T-helper 2 cell treated with Interferon-gamma antibody and Interleukin-4, amounts not matched to agents 5 μg/mL and 100 μg/mL, for 36 hours (primary cell): ENCODE measurements at regions not wholly inside any gene's neighbourhood (a gene's known extent, or its start where the extent isn't known, plus 50 kb on each side); places are given as distances from the start of the nearest gene placed in this dataset.

ENCODE experiments used
- DNase-seq: peaks from one replicate; pipeline ENCODE4 v3.0.0; 2021; ENCODE audit warnings: low spot score
- H3K27ac Mint-ChIP-seq: one replicate; pipeline ENCODE4 v1.8.0; 2021; ENCODE audit warnings: mild to moderate bottlenecking, mixed read lengths
- H3K27me3 Mint-ChIP-seq: one replicate; pipeline ENCODE4 v1.8.0; 2021; ENCODE audit warnings: low read depth, mixed read lengths
- H3K36me3 Mint-ChIP-seq: one replicate; pipeline ENCODE4 v1.8.0; 2021; ENCODE audit warnings: low read depth, mixed read lengths
- H3K4me1 Mint-ChIP-seq: one replicate; pipeline ENCODE4 v1.8.0; 2021; ENCODE audit warnings: low read depth, mixed read lengths
- H3K4me3 Mint-ChIP-seq: one replicate; pipeline ENCODE4 v1.8.0; 2022; ENCODE audit warnings: mild to moderate bottlenecking, moderate library complexity, mixed read lengths
- H3K9me3 Mint-ChIP-seq: one replicate; pipeline ENCODE4 v1.8.0; 2021; ENCODE audit warnings: mixed read lengths

GRCh38 chr4:130154901-130155300, 1058.9 kb downstream of the C4orf33 start:
- no peak for DNase-seq
- Mint-ChIP-seq H3K4me3 (no peak overlapping the region), H3K4me1 (no peaks in the 10 kb centered on the region), H3K9me3 (peaks cover 11% of the 10 kb centered on the region), H3K27me3 (no peaks in the 10 kb centered on the region), H3K36me3 (no peaks in the 10 kb centered on the region), H3K27ac (no peak overlapping the region)

DNA sequence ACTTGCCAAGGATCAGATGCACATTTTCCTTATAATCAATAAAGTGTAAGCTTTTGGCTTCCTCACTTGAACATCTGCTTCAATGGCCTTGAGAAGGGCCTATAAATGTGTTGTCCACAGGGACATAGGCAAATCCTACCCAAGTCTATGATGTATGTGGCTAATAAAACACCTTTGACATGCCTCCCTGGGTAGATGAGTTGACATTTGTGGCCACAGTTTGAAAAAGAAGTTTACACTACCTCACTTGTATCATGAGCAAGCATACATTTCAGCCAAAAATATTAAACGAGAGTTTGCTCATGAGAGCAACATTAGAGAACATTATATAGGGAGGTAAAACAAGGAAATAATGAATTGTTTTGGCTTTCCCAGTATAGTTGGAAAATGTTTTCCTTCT, 1067.7 kb downstream of the C4orf33 start:
- no peaks in the 10 kb centered on the region for H3K27me3 Mint-ChIP-seq
- H3K9me3 Mint-ChIP-seq = peaks cover 9% of the 10 kb centered on the region
- no peak overlapping the region for H3K27ac Mint-ChIP-seq
- DNase-seq = no peak
- no peaks in the 10 kb centered on the region for H3K36me3 Mint-ChIP-seq
- H3K4me1 Mint-ChIP-seq = no peaks in the 10 kb centered on the region
- no peak overlapping the region for H3K4me3 Mint-ChIP-seq

DNA sequence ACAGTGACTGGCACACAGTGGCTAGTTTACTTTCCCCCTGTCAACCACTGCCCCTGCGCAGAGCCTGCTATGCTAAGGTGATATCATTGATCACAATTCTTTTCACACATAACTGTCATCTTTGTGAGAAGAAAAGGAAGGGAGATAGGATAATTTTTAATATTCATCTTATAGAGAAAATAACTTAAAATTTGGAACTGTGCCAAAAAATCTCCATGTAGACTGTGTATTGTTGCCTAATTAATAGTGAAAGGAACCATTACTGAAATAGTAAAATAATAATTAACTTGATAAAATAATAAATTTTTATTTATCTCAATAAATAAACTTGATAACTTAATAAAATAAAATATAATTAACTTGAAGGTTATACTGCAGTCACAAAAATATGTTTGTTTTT, 1069.4 kb downstream of the C4orf33 start:
- no peaks in the 10 kb centered on the region for H3K27me3 Mint-ChIP-seq
- no peaks in the 10 kb centered on the region for H3K4me1 Mint-ChIP-seq

GRCh38 chr4:130172156-130172555, 1076.2 kb downstream of the C4orf33 start:
- Mint-ChIP-seq H3K27ac (no peak overlapping the region), H3K9me3 (no peaks in the 10 kb centered on the region), H3K4me3 (no peak overlapping the region), H3K27me3 (no peaks in the 10 kb centered on the region), H3K4me1 (no peaks in the 10 kb centered on the region), H3K36me3 (no peaks in the 10 kb centered on the region)
- no peak for DNase-seq

More for the DNA sequence above, 1069.4 kb downstream of the C4orf33 start:
- Mint-ChIP-seq H3K9me3 (peaks cover 5% of the 10 kb centered on the region), H3K27ac (no peak overlapping the region), H3K4me3 (no peak overlapping the region), H3K36me3 (no peaks in the 10 kb centered on the region)
- DNase-seq = no peak

- Mint-ChIP-seq H3K36me3 (no peaks in the 10 kb centered on the region), H3K27me3 (no peaks in the 10 kb centered on the region), H3K9me3 (peaks cover 3% of the 10 kb centered on the region), H3K4me3 (no peak overlapping the region), H3K27ac (no peak overlapping the region), H3K4me1 (no peaks in the 10 kb centered on the region)
- no peak for DNase-seq
These were observed 1082.2 kb downstream of the C4orf33 start for GRCh38 chr4:130178106-130178505.

GRCh38 chr4:130183096-130183495, 1087.1 kb downstream of the C4orf33 start:
- H3K27me3 Mint-ChIP-seq = no peaks in the 10 kb centered on the region
- no peaks in the 10 kb centered on the region for H3K4me1 Mint-ChIP-seq
- no peak overlapping the region for H3K27ac Mint-ChIP-seq

GRCh38 chr4:130183766-130184165, 1087.8 kb downstream of the C4orf33 start:
- Mint-ChIP-seq H3K9me3 (no peaks in the 10 kb centered on the region), H3K27ac (no peak overlapping the region), H3K4me3 (no peak overlapping the region), H3K36me3 (no peaks in the 10 kb centered on the region), H3K4me1 (no peaks in the 10 kb centered on the region), H3K27me3 (no peaks in the 10 kb centered on the region)
- no peak for DNase-seq

More at GRCh38 chr4:130183096-130183495, 1087.1 kb downstream of the C4orf33 start:
- Mint-ChIP-seq H3K9me3 (peaks cover 2% of the 10 kb centered on the region), H3K36me3 (no peaks in the 10 kb centered on the region), H3K4me3 (no peak overlapping the region)
- DNase-seq = no peak

GRCh38 chr4:130185123-130185522, 1089.2 kb downstream of the C4orf33 start:
- H3K27me3 Mint-ChIP-seq = no peaks in the 10 kb centered on the region
- no peaks in the 10 kb centered on the region for H3K36me3 Mint-ChIP-seq
- no peak overlapping the region for H3K27ac Mint-ChIP-seq
- no peak for DNase-seq
- no peaks in the 10 kb centered on the region for H3K4me1 Mint-ChIP-seq
- no peak overlapping the region for H3K4me3 Mint-ChIP-seq
- H3K9me3 Mint-ChIP-seq = no peaks in the 10 kb centered on the region

GRCh38 chr4:130186931-130187330, 1091.0 kb downstream of the C4orf33 start:
- Mint-ChIP-seq H3K4me1 (no peaks in the 10 kb centered on the region), H3K36me3 (no peaks in the 10 kb centered on the region), H3K27ac (no peak overlapping the region), H3K9me3 (no peaks in the 10 kb centered on the region), H3K4me3 (no peak overlapping the region), H3K27me3 (no peaks in the 10 kb centered on the region)
- no peak for DNase-seq

- H3K4me3 Mint-ChIP-seq = no peak overlapping the region
- H3K9me3 Mint-ChIP-seq = peaks cover 4% of the 10 kb centered on the region
- no peak for DNase-seq
- no peak overlapping the region for H3K27ac Mint-ChIP-seq
- H3K27me3 Mint-ChIP-seq = no peaks in the 10 kb centered on the region
- H3K36me3 Mint-ChIP-seq = no peaks in the 10 kb centered on the region
- H3K4me1 Mint-ChIP-seq = no peaks in the 10 kb centered on the region
These were observed 1091.6 kb downstream of the C4orf33 start for GRCh38 chr4:130187587-130187986.

- Mint-ChIP-seq H3K27me3 (no peaks in the 10 kb centered on the region), H3K27ac (no peak overlapping the region)
These were observed 1096.8 kb downstream of the C4orf33 start for GRCh38 chr4:130192787-130193186.

GRCh38 chr4:130197946-130198345, 1102.0 kb downstream of the C4orf33 start:
- H3K27me3 Mint-ChIP-seq = no peaks in the 10 kb centered on the region
- H3K27ac Mint-ChIP-seq = no peak overlapping the region
- DNase-seq = no peak
- H3K9me3 Mint-ChIP-seq = no peaks in the 10 kb centered on the region
- no peak overlapping the region for H3K4me3 Mint-ChIP-seq
- no peaks in the 10 kb centered on the region for H3K4me1 Mint-ChIP-seq
- H3K36me3 Mint-ChIP-seq = no peaks in the 10 kb centered on the region

More at GRCh38 chr4:130192787-130193186, 1096.8 kb downstream of the C4orf33 start:
- H3K4me3 Mint-ChIP-seq = no peak overlapping the region
- no peaks in the 10 kb centered on the region for H3K36me3 Mint-ChIP-seq
- H3K9me3 Mint-ChIP-seq = peaks cover 4% of the 10 kb centered on the region
- H3K4me1 Mint-ChIP-seq = no peaks in the 10 kb centered on the region
- no peak for DNase-seq

DNA sequence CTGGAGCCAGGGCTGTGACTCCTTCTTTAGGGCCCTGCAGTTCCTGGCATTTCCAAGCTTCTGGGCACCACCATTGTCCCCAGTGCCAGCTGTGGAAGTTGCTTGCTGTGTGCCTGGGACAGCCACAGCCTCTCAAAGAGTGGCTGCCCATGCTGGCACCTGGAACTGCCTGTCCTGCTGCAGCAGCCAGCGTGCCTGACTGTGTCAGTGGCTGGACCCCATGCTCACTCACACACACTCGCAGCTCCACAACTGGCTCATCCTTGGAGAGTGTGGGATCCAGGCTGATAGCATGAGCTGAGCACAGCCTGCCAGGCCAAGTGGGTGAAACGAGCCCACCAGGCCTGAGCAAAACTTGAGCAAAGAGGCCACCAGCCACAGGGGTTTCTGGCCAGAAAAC, 1107.6 kb downstream of the C4orf33 start:
- no peaks in the 10 kb centered on the region for H3K36me3 Mint-ChIP-seq
- no peak overlapping the region for H3K27ac Mint-ChIP-seq
- H3K4me3 Mint-ChIP-seq = no peak overlapping the region
- peaks cover 6% of the 10 kb centered on the region for H3K9me3 Mint-ChIP-seq
- H3K4me1 Mint-ChIP-seq = no peaks in the 10 kb centered on the region
- no peaks in the 10 kb centered on the region for H3K27me3 Mint-ChIP-seq
- DNase-seq = no peak

GRCh38 chr4:130210864-130211263, 1114.9 kb downstream of the C4orf33 start:
- H3K9me3 Mint-ChIP-seq = no peaks in the 10 kb centered on the region
- H3K27ac Mint-ChIP-seq = no peak overlapping the region
- no peaks in the 10 kb centered on the region for H3K27me3 Mint-ChIP-seq
- no peak for DNase-seq
- no peaks in the 10 kb centered on the region for H3K36me3 Mint-ChIP-seq
- H3K4me3 Mint-ChIP-seq = no peak overlapping the region
- H3K4me1 Mint-ChIP-seq = no peaks in the 10 kb centered on the region

DNA sequence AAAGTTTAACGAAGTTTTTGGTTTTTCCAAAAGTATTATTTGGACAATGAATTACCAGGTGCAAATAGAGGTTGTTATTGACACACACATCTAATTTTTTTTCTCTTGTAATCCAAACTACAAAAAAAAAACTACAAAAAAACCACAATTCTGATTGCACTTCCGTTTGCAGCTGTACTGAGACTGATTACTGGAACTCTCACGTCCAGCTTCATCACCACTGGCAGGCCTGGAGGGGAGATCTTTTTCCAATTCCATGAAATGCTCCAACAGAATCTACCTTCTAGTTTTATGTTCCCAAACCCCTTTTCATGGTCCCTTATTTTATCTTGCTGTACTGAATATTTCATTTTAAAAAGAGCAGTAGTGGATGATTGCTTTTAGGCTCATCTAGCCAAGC, 1118.3 kb downstream of the C4orf33 start:
- no peaks in the 10 kb centered on the region for H3K36me3 Mint-ChIP-seq
- H3K27me3 Mint-ChIP-seq = no peaks in the 10 kb centered on the region
- H3K4me3 Mint-ChIP-seq = no peak overlapping the region
- no peak overlapping the region for H3K27ac Mint-ChIP-seq
- DNase-seq = no peak
- no peaks in the 10 kb centered on the region for H3K4me1 Mint-ChIP-seq
- H3K9me3 Mint-ChIP-seq = no peaks in the 10 kb centered on the region
